ENCODE measurements at regions not wholly inside any gene's neighbourhood (a gene's known extent, or its start where the extent isn't known, plus 50 kb on each side); places are given as distances from the start of the nearest gene placed in this dataset.
A peak's percentile ranks its signal among the peaks of the same experiment; 100 is the strongest.

DNA sequence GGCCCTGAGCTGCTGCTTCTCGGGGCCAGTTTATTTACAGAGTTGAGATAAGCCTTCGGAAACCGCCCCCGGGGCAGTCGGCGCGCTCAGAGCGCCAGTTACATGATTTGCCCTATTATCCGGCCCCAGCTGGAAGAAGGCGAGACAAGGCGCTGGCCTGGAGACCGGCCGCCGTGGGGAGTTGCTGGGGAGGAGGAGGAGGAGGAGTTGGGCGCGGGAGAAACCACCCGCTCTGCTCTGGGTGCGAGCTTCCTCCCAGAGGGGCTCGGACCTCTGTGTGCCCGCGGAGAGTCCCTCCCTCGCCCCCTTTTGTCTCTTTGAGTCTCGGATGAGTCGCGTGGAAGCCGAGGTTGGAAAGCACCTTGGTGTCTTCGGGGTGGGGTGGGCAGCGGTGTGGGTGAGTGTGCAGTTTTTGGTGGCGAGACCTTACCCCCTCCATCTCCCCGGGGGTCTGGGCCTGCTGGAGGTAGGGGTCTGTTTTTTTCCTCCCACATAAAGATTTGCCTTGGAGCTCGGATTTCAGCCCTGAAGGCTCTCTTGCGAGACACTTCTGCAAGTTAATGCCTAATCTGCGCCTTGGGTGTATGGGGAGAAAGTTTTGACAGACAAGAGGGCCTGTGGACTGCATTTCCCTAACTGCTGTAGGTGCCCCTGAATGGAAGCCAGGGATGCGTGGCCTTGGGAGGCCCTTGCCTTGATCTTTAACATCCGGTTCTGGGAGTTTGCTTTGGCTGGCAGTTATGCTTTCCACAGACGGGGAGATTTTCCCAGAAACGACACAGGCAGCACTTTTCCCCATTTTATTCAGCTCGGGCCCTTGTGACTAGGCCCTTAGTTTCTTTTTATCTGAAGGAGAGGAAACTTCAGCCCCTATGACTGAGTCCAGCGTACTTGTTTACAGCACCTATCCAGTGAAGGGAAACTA, 80.0 kb downstream of the NDUFS5 start:
- ATAC-seq (peak; percentile 54), DNase-seq (peak; percentile 54 to 74 (median 67))
- H3K9me3 ChIP-seq: no peaks in the 10 kb centered on the region
- H3K36me3 ChIP-seq (ENCODE audit: low read depth): no peaks in the 10 kb centered on the region
- H3K4me3 ChIP-seq: peak overlapping the region; percentile 67
- TF ChIP-seq, protein P1, sequence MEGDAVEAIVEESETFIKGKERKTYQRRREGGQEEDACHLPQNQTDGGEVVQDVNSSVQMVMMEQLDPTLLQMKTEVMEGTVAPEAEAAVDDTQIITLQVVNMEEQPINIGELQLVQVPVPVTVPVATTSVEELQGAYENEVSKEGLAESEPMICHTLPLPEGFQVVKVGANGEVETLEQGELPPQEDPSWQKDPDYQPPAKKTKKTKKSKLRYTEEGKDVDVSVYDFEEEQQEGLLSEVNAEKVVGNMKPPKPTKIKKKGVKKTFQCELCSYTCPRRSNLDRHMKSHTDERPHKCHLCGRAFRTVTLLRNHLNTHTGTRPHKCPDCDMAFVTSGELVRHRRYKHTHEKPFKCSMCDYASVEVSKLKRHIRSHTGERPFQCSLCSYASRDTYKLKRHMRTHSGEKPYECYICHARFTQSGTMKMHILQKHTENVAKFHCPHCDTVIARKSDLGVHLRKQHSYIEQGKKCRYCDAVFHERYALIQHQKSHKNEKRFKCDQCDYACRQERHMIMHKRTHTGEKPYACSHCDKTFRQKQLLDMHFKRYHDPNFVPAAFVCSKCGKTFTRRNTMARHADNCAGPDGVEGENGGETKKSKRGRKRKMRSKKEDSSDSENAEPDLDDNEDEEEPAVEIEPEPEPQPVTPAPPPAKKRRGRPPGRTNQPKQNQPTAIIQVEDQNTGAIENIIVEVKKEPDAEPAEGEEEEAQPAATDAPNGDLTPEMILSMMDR (IDR thresholded peaks at IDR 0.05): no peak
- intact Hi-C loops (cut with DNase I, micrococcal nuclease): loop anchor here in 1 of 2 donors (10.0 kb wide), 1 partner anchor 159 kb away; no protein-coding TSS in a partner anchor
- peaks cover 21% of the 10 kb centered on the region for H3K4me1 ChIP-seq (ENCODE audit: low read depth)

DNA sequence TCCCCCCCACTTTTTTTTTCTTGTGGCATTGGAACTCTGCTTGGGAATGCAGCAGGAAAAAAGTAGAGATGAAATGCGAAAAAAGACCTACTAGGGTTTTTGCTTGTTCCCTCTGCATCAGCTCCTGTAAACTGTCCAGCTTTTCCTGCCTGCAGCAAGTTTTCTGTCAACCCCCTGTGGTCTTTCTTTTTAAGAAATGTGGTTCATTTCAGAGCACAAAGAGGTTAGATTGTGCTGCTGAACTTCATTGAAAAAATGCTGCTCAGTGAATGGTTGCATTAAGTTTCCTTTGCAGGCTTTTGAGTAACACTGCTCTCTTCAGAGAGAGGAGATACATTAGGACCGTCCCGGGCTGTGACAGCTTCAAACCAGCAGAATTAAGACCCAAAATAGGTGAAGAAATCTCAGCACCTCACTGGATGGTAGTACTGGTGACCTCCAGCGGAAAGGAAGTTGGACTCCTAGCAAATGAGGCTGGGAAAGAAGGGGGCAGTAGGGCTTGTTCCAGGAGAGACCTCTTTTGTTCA, 80.7 kb downstream of the NDUFS5 start:
- ATAC-seq (no peak), DNase-seq (no peak)
- TF ChIP-seq, protein P1 (IDR thresholded peaks at IDR 0.05): no peak
- intact Hi-C loops (cut with DNase I, micrococcal nuclease): loop anchor here in 1 of 2 donors (10.0 kb wide), 1 partner anchor 158 kb away; no protein-coding TSS in a partner anchor
- Histone ChIP-seq H3K9me3 (no peaks in the 10 kb centered on the region), H3K4me3 (no peak overlapping the region), H3K4me1 (ENCODE audit: low read depth) (peaks cover 21% of the 10 kb centered on the region), H3K36me3 (ENCODE audit: low read depth) (no peaks in the 10 kb centered on the region)

DNA sequence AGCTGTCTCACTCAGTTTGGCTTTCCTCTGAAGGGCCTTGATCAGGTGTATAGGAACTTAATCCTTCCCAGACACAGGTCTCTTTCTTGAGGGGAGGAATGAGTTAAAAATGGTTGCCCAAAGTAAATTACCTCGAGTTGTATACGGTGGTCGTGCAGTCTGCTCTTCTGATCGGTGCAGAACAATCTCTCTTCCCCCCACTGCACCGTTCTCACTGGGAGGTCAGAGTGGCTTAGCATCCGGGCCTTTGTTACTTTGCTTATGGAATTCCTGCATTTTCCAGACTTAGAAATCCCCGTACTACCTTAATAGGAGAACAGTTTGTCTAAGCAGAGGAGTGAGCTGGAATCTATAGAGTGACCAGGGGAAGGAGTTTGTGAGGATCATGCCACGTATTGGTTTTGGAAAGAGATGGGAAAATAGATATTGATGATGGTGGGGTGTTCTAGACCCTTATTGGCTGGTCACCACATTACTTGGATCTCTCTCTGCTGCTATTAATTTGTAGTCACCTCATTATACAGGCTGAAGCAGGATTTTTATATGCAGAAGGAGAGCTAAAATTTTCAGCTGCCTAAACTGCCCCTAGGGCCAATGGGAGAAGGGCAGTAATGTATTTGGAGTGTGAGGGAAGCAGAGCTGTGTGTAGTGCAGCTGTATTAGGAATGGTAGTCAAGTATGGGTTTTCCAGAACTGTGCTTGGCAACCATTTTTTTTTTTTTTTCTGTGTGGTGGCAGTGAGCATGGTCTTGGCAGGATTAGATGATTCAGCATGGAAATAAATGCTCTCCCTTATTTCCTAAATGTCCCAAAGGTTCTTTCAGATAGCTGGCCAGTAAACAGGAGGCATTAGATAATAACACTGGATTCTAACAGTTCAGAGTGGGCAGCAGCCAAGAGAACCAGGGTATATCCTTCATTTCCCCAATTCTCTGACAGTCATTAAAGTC, 81.5 kb downstream of the NDUFS5 start:
- peaks cover 19% of the 10 kb centered on the region for H3K4me1 ChIP-seq (ENCODE audit: low read depth)
- no peaks in the 10 kb centered on the region for H3K36me3 ChIP-seq (ENCODE audit: low read depth)
- ATAC-seq (no peak), DNase-seq (no peak)
- intact Hi-C loops (cut with DNase I, micrococcal nuclease): loop anchor here in 1 of 2 donors (10.0 kb wide), 1 partner anchor 157 kb away; no protein-coding TSS in a partner anchor
- TF ChIP-seq, protein P1 (IDR thresholded peaks at IDR 0.05): no peak
- H3K9me3 ChIP-seq: no peaks in the 10 kb centered on the region
- H3K4me3 ChIP-seq: no peak overlapping the region

DNA sequence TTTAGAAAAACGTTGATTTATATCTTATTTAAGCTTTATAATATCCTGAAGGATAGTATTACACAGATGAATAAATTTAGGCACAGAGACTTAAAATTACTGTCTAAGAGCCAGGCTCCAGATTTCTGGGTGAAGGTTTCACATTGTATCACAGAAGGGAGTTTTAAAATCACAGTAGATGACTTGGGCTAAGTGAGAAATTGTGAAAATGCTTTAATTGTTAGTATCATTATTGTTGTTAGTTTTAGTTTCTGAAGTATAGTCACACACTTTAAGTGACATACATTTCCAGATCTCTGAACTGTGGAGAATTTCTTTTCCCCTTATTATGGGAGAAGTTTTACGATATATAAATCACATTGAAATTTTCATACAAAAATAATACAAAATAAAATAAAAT, 83.5 kb downstream of the NDUFS5 start:
- TF ChIP-seq, protein P1 (IDR thresholded peaks at IDR 0.05): no peak
- DNase-seq (no peak), ATAC-seq (no peak)
- intact Hi-C loops (cut with DNase I, micrococcal nuclease): loop anchor here in 1 of 2 donors (10.0 kb wide), 1 partner anchor 155 kb away; no protein-coding TSS in a partner anchor
- Histone ChIP-seq H3K4me3 (no peak overlapping the region), H3K36me3 (ENCODE audit: low read depth) (no peaks in the 10 kb centered on the region), H3K9me3 (no peaks in the 10 kb centered on the region), H3K4me1 (ENCODE audit: low read depth) (peaks cover 18% of the 10 kb centered on the region)

DNA sequence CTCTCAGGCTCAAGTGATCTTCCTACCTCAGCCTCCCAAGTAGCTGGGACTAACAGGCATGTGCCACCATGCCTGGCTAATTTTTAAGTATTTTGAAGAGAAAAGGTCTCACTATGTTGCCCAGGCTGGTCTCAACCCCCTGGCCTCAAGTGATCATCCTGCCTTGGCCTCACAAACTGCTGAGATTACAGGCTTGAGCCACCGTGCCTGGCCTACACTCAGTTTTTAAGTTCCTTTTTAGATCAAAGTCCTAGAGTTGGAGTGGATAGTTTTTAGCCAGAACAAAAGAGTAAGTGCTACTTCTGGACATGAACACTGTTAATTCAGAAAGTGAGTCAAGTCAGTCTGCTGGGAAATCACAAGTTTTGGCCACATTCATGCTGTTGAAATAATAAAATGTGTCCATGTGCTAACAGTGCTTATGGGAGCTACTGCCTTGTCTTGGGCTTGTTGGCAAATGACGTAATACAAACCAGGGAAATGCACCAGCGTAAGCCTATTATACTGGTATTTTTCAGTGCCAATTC, 84.2 kb downstream of the NDUFS5 start:
- ATAC-seq (no peak), DNase-seq (no peak)
- no peaks in the 10 kb centered on the region for H3K9me3 ChIP-seq
- TF ChIP-seq, protein P1 (IDR thresholded peaks at IDR 0.05): no peak
- no peak overlapping the region for H3K4me3 ChIP-seq
- H3K36me3 ChIP-seq (ENCODE audit: low read depth): no peaks in the 10 kb centered on the region
- intact Hi-C loops (cut with DNase I, micrococcal nuclease): no loop called here
- H3K4me1 ChIP-seq (ENCODE audit: low read depth): peaks cover 24% of the 10 kb centered on the region

All from mucosa of descending colon (tissue), 3 donors.